ENCODE measurements at regions not wholly inside any gene's neighbourhood (a gene's known extent, or its start where the extent isn't known, plus 50 kb on each side); places are given as distances from the start of the nearest gene placed in this dataset. TPM values are rescaled to one million over a fixed set of nuclear protein-coding genes. Genes with fewer than 3 reads are reported as not detected.

- no peak for DNase-seq
Observed at GRCh38 chr11:104225047-104225446, 61.1 kb upstream of the PDGFD start.

- DNase-seq: no peak
Observed at GRCh38 chr11:104222464-104222863, 58.5 kb upstream of the PDGFD start.

GRCh38 chr11:104221455-104221854 is 57.5 kb upstream of the PDGFD start:
- no peak for DNase-seq

- DNase-seq: no peak
Observed at GRCh38 chr11:104219096-104219495, 55.1 kb upstream of the PDGFD start.

GRCh38 chr11:104214517-104214916 is 50.6 kb upstream of the PDGFD start:
- no peak for DNase-seq

Small RNA genes lying in the stretch of these regions (small RNA-seq; reads per million reads assigned to genes)
- gene AP001485.1 (ENCODE audit: low replicate concordance): not detected
- gene MIR7641-1 (ENCODE audit: low replicate concordance): not detected

Data from tongue (tissue), 2 donors.